GM12872 (cell line): ENCODE measurements at regions not wholly inside any gene's neighbourhood (a gene's known extent, or its start where the extent isn't known, plus 50 kb on each side); places are given as distances from the start of the nearest gene placed in this dataset.

ENCODE experiments used
- TF ChIP-seq, protein P1 (sequence below): IDR thresholded peaks from 3 replicates; pipeline ENCODE4 v1.5.1; 2011; ENCODE audit warnings: low read depth, mild to moderate bottlenecking, low read length, moderate library complexity; ENCODE audit not compliant: insufficient read depth

DNA sequence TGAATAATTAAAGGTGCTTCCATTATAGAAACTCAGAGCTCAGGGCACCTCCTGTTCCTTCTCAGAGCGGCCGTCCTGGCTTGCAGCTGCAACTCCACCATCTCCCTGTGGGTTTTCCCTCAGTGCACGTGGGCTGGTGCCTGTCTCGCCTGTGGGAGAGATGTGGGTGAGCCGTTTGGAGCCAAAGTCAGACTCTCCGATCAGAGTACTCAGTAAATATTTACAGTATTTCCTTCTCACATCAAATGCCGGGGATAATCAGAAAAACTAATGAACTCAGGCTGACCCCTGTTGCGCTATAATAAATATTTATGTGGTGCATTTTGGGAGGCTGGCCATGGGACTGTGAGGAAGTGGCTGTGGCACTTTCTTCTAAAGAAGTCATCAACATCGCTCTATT is 155.8 kb upstream of the HABP2 start:
- TF ChIP-seq, protein P1, sequence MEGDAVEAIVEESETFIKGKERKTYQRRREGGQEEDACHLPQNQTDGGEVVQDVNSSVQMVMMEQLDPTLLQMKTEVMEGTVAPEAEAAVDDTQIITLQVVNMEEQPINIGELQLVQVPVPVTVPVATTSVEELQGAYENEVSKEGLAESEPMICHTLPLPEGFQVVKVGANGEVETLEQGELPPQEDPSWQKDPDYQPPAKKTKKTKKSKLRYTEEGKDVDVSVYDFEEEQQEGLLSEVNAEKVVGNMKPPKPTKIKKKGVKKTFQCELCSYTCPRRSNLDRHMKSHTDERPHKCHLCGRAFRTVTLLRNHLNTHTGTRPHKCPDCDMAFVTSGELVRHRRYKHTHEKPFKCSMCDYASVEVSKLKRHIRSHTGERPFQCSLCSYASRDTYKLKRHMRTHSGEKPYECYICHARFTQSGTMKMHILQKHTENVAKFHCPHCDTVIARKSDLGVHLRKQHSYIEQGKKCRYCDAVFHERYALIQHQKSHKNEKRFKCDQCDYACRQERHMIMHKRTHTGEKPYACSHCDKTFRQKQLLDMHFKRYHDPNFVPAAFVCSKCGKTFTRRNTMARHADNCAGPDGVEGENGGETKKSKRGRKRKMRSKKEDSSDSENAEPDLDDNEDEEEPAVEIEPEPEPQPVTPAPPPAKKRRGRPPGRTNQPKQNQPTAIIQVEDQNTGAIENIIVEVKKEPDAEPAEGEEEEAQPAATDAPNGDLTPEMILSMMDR: no peak

DNA sequence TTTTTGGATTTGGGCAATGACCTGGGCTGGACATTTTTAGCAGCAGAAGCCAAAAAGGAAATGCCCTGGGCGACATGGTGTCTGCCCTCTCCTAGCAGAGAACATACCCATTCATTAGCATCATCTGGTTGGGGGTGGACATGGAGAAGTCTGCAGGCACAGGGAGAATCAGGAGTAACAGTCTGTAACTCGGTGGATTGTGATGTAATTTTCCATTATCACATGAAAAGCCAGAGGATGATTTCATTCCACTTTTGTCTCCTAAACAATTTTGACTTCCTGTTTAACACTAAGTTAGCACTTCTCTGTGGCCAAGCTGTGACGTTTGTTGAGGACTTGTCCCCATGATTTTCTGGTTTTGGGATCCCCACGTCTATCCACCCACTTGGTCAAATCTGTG is 153.8 kb upstream of the HABP2 start:
- TF ChIP-seq, protein P1: no peak

DNA sequence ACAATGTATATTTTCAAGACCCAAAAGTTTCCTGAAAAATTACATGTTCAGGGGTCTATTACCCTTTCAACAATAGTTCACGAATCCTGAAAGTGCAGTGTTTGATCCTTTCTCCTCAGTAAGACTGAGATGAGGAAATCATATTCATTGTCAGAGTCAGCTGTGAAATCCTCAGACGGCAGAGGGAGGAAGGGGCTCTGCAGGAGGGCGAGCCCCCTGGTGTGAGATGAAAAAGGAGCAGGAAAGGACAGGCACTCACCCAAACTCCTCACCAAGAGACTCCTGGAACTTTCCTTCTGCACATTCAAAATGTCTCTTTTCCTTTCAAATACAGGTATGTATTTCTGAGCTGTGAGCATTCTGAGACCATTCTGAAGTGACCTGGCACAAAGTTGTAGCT is 150.3 kb upstream of the HABP2 start:
- TF ChIP-seq, protein P1: no peak

DNA sequence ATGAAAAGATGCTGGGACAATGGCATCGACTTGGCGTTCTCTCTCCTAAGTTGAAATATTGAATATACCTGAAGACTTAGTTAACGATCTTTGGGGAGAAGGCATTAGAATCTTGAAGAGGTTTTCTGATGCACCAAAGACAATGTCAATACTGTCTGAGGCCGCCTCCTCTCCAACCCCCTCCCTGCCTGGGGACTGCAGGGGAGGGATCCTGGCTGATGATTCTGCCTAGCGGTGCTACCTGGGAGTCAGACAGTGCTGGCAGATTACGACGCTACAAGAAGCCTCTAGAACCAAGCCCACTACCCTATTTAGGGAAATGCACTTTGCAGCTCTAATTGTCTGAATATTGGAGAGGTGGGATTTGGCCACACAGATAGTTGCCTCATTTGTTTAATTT is 145.6 kb upstream of the HABP2 start:
- TF ChIP-seq, protein P1: no peak

DNA sequence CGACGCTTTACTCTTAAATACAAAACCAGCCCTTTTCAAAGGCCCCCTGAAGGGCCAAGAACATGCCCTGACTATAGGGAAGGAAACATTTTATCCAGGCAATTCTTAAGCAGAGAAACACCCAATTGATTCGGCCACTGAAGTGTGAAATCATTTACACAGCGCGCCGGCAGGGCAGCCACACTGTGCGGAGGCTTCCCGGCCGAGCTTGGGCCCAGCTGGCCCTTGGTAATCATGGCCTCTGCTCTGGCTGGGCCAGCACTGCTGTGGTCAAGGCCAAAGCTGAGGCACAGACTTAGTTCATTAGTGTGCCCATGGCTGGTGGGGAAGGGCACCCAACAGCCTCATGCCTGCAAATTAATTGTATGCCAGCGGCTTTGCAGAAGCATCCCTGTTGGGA is 143.7 kb upstream of the HABP2 start:
- TF ChIP-seq, protein P1: no peak

DNA sequence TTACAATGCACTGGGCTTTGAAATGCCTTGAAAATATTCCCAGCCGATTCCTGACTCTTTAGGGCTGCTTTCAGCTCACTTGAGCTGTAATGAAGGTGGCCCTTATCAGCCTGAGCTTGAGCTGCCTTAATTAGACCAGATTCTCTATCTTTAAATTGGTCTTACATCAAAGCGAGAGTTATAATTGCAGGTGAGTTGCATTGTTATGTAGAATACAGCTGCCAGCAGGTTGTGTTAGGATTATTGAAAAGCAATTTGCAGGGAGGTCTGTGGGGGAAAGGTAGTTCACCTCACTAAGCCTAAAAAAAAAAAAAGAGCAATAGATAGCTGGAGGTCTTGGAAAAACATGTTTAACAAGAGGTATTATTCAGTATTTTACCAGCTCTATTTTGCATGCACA is 142.2 kb upstream of the HABP2 start:
- TF ChIP-seq, protein P1: no peak

DNA sequence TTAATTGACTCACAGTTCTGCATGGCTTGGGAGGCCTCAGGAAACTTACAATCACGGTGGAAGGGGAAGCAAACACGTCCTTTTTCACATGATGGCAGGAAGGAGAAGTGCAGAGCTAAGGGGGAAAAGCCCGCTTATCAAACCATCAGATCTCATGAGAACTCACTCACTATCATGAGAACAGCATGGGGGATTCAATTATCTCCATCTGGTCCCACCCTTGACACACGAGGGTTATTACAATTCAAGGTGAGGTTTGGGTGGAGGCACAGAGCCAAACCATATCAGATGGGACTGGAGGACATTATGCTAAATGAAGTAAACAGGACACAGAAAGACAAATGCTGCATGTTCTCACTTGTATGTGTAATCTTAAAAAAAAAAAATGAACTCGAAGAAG is 141.4 kb upstream of the HABP2 start:
- TF ChIP-seq, protein P1: no peak

DNA sequence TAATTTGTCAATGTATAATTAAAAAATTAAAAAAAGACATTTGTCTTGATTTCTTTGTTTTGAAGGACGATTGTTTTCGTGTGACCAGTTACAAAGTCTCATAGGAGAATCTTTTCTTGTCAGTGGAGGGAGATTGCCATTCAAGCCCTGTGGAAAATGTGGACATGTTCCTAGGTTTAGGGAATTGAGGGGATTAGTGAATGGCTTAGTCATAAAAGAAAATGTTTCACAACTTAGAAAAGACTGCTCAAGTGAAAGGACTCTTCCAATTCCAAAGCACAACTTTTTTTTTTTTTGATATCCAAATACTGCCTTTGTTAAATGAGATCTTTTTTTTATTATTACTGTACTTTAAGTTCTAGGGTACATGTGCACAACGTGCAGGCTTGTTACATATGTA is 140.7 kb upstream of the HABP2 start:
- TF ChIP-seq, protein P1: no peak
